Natural killer cell (primary cell): ENCODE measurements at regions not wholly inside any gene's neighbourhood (a gene's known extent, or its start where the extent isn't known, plus 50 kb on each side); places are given as distances from the start of the nearest gene placed in this dataset.

ENCODE experiments used
- ATAC-seq, 3 donors: fragments of 150-1000 bp in 2 of 3; fragments of 200-7000 bp in 1 of 3; cut with Tn5 transposase; 1 replicate in 1 of 3; 2 replicates in 2 of 3; pipeline ENCODE4 v1.10.0; 2021; ENCODE audit warnings: mild to moderate bottlenecking in 2 of 3, moderate library complexity in 2 of 3
- DNase-seq, 2 donors: peaks; one replicate each; pipeline versions ENCODE4 v3.0.0 to v3.0.0-alpha.2; 2013 to 2021; ENCODE audit warnings: mixed read lengths in 1 of 2
- H3K27ac ChIP-seq: one replicate; pipeline ENCODE4 v1.5.1; 2013; ENCODE audit warnings: mild to moderate bottlenecking, low read length
- H3K27me3 ChIP-seq: one replicate; pipeline ENCODE4 v1.6.1; 2013; ENCODE audit warnings: low read length; ENCODE audit not compliant: control insufficient read depth, insufficient read depth
- H3K36me3 ChIP-seq: one replicate; pipeline ENCODE4 v1.6.1; 2013; ENCODE audit warnings: low read length; ENCODE audit not compliant: control insufficient read depth, insufficient read depth
- H3K4me1 ChIP-seq: one replicate; pipeline ENCODE4 v1.6.1; 2013; ENCODE audit warnings: low read length; ENCODE audit not compliant: control insufficient read depth, insufficient read depth
- H3K4me3 ChIP-seq: one replicate; pipeline ENCODE4 v1.5.1; 2013; ENCODE audit warnings: low read length
- H3K9me3 ChIP-seq: one replicate; pipeline ENCODE4 v1.6.1; 2013; ENCODE audit warnings: low read length; ENCODE audit not compliant: control insufficient read depth, insufficient read depth
- H3K27ac Mint-ChIP-seq, 2 donors: one replicate each; pipeline ENCODE4 v1.8.0; 2022; ENCODE audit warnings: mild to moderate bottlenecking in 2 of 2, mixed read lengths in 2 of 2, moderate library complexity in 1 of 2
- H3K27me3 Mint-ChIP-seq, 2 donors: one replicate each; pipeline ENCODE4 v1.8.0; 2022; ENCODE audit warnings: low read depth in 2 of 2, mixed read lengths in 2 of 2
- H3K36me3 Mint-ChIP-seq: one replicate; pipeline ENCODE4 v1.8.0; 2022; ENCODE audit warnings: mixed read lengths
- H3K4me1 Mint-ChIP-seq, 2 donors: one replicate each; pipeline ENCODE4 v1.8.0; 2022; ENCODE audit warnings: mixed read lengths in 2 of 2
- H3K4me3 Mint-ChIP-seq: one replicate; pipeline ENCODE4 v1.8.0; 2022; ENCODE audit warnings: mild to moderate bottlenecking, moderate library complexity, mixed read lengths
- H3K9me3 Mint-ChIP-seq, 2 donors: one replicate each; pipeline ENCODE4 v1.8.0; 2022; ENCODE audit warnings: mixed read lengths in 2 of 2
- CTCF ChIP-seq: fragments of 200-600 bp; IDR thresholded peaks from one replicate; pipeline ENCODE4 v1.8.0; 2022; ENCODE audit warnings: antibody characterized with exemption
- WGBS: methylation state at CpG from one replicate; pipeline ENCODE4 v1.1.7; 2013; ENCODE audit warnings: missing lambda C conversion rate; ENCODE audit not compliant: insufficient coverage; 5-methylcytosine and 5-hydroxymethylcytosine counted together
- intact Hi-C: fragments of 100-400 bp; cut with micrococcal nuclease; formaldehyde crosslinking; loops from one replicate; pipeline ENCODE4 v1.14.2; 2022

GRCh38 chr7:130922206-130923112 is 188.5 kb upstream of the KLF14 start:
- ATAC-seq (no peak), DNase-seq (no peak)
- Histone ChIP-seq H3K27ac (no peak overlapping the region), H3K4me1 (peaks cover 36% of the 10 kb centered on the region), H3K36me3 (peaks cover 12% of the 10 kb centered on the region), H3K27me3 (no peaks in the 10 kb centered on the region), H3K4me3 (no peak overlapping the region), H3K9me3 (no peaks in the 10 kb centered on the region)
- Mint-ChIP-seq H3K9me3 (no peaks in the 10 kb centered on the region), H3K4me1 (peaks cover 48 to 65% of the 10 kb centered on the region in 2 donors), H3K27me3 (no peaks in the 10 kb centered on the region), H3K4me3 (no peak overlapping the region), H3K27ac (peak overlapping the region in 1 of 2 donors; percentile 40), H3K36me3 (no peaks in the 10 kb centered on the region)
- 61% methylated on average over 4 of the region's 4 CpGs for WGBS
- TF ChIP-seq CTCF = no peak
- intact Hi-C loops = no loop called here

GRCh38 chr7:130923365-130923764 is 189.4 kb upstream of the KLF14 start:
- H3K36me3 ChIP-seq = peaks cover 12% of the 10 kb centered on the region
- intact Hi-C loops = no loop called here
- no peaks in the 10 kb centered on the region for H3K9me3 Mint-ChIP-seq
- H3K4me1 Mint-ChIP-seq = peaks cover 49 to 63% of the 10 kb centered on the region in 2 donors
- H3K27me3 ChIP-seq = no peaks in the 10 kb centered on the region
- DNase-seq = no peak
- H3K4me3 Mint-ChIP-seq = no peak overlapping the region
- peaks cover 37% of the 10 kb centered on the region for H3K4me1 ChIP-seq
- no peaks in the 10 kb centered on the region for H3K9me3 ChIP-seq
- no peaks in the 10 kb centered on the region for H3K27me3 Mint-ChIP-seq
- H3K36me3 Mint-ChIP-seq = no peaks in the 10 kb centered on the region
- no peak overlapping the region for H3K27ac ChIP-seq
- ATAC-seq = no peak
- H3K27ac Mint-ChIP-seq = no peak overlapping the region
- no peak overlapping the region for H3K4me3 ChIP-seq
- no peak for TF ChIP-seq CTCF
- no CpG with 5 or more reads among the region's 4 CpGs for WGBS

- no peak overlapping the region for H3K27ac Mint-ChIP-seq
- H3K36me3 Mint-ChIP-seq = no peaks in the 10 kb centered on the region
- peaks cover 9% of the 10 kb centered on the region for H3K36me3 ChIP-seq
These were observed 189.9 kb upstream of the KLF14 start for GRCh38 chr7:130923930-130924329.

More at GRCh38 chr7:130923930-130924329, 189.9 kb upstream of the KLF14 start:
- Histone ChIP-seq H3K27me3 (no peaks in the 10 kb centered on the region), H3K9me3 (no peaks in the 10 kb centered on the region), H3K4me1 (peaks cover 34% of the 10 kb centered on the region), H3K27ac (no peak overlapping the region), H3K4me3 (no peak overlapping the region)
- no peaks in the 10 kb centered on the region for H3K9me3 Mint-ChIP-seq
- TF ChIP-seq CTCF = no peak
- peaks cover 50 to 61% of the 10 kb centered on the region in 2 donors for H3K4me1 Mint-ChIP-seq
- ATAC-seq (no peak), DNase-seq (no peak)
- H3K4me3 Mint-ChIP-seq = no peak overlapping the region
- no peaks in the 10 kb centered on the region for H3K27me3 Mint-ChIP-seq
- intact Hi-C loops = no loop called here
- WGBS = 95% methylated on average over 5 of the region's 5 CpGs
